ENCODE measurements at regions not wholly inside any gene's neighbourhood (a gene's known extent, or its start where the extent isn't known, plus 50 kb on each side); places are given as distances from the start of the nearest gene placed in this dataset.

DNA sequence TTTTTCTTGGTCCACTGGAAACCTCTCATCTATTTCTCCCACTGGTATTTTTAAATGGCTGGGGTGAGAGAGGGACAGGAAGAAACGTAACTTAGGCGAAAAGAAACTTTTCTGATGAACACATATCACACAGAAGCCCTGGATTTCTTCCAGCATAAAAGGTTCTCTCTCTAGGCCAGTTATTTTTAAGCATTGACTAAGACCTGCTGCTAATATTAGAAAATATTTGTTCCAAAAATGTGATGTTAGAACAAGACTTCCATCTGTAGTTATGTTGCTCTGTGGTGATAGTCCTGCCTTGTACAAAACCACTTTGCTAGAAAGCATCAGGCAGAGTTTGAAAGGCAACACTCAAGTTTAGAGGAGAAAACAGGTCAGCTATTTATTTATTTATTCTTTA is 537.7 kb downstream of the MCTP2 start:
- Mint-ChIP-seq H3K27ac (no peak overlapping the region), H3K36me3 (no peaks in the 10 kb centered on the region), H3K27me3 (ENCODE audit: low read depth in 3 of 3) (peaks cover 3 to 6% (median 4%) of the 10 kb centered on the region in 3 donors), H3K4me1 (no peaks in the 10 kb centered on the region), H3K4me3 (no peak overlapping the region), H3K9me3 (peaks cover 0 to 2% (median 0%) of the 10 kb centered on the region in 6 donors)
- no peak for DNase-seq

DNA sequence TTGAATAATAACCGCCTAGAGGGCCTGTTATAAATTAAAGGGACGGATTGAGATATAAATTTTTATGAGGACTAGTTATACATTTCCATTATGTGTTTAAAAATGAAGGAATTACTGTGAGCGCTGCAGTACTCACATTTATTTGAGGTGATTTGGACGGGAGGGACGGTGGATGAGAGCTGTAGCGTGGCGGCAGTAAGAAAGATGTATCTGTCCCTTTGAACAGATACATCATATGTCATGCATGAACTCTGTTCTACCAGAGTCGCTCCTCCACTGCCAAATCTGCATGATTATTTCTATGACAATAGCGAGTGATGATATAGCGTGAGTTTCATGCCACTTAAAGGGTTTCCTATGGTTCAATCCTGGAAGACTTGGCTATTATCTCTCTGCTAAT is 538.8 kb downstream of the MCTP2 start:
- H3K27me3 Mint-ChIP-seq (ENCODE audit: low read depth in 3 of 3), result peaks cover 2 to 5% (median 4%) of the 10 kb centered on the region in 3 donors
- no peak for DNase-seq
- no peak overlapping the region for H3K4me3 Mint-ChIP-seq
- H3K36me3 Mint-ChIP-seq, result no peaks in the 10 kb centered on the region
- H3K4me1 Mint-ChIP-seq, result peaks cover 0 to 5% of the 10 kb centered on the region in 2 donors
- no peak overlapping the region for H3K27ac Mint-ChIP-seq
- H3K9me3 Mint-ChIP-seq, result no peaks in the 10 kb centered on the region

DNA sequence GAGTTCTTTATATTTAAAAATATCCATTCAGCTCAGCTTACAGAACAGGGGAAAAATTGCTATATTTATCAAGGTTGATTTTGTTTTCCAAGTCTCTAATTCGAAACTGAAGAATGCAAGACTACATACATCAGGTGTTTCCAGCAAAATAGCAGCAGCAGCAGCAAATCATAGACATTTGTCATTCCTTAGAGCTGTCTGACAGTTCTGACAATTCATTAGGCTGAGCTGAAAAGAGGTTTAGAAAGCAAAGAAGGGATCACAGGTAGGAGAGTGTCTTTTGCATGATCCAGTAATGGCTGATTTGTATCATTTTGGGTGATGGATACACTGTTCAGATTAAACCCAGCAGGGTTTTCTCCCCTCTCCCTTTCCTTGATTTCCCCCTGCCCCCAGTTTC is 545.7 kb downstream of the MCTP2 start:
- Mint-ChIP-seq H3K9me3 (peaks cover 0 to 5% (median 3%) of the 10 kb centered on the region in 6 donors), H3K27me3 (ENCODE audit: low read depth in 3 of 3) (peaks cover 2 to 10% (median 3%) of the 10 kb centered on the region in 3 donors), H3K36me3 (no peaks in the 10 kb centered on the region), H3K4me1 (peaks cover 0 to 5% of the 10 kb centered on the region in 2 donors), H3K4me3 (no peak overlapping the region), H3K27ac (no peak overlapping the region)
- no peak for DNase-seq

DNA sequence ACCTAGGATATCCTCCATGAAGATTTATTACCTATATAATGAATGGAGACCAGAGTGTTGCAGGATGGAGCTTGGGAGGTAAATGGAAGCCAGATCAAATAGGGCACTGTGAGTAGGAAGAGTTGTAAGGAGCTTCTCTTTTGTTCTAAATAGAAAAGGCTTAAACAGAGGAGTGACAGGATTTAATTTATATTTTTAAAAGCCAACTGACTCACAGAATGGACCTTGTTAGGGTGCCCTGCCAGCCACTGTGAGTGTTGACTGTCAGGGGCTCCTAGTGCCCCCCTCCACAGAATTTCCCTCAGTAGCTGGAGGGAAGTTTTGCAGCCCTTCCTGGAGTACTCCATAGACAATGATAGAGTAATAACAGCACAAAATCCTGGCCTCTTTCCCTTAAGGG is 547.5 kb downstream of the MCTP2 start:
- no peak overlapping the region for H3K27ac Mint-ChIP-seq
- peaks cover 0 to 5% of the 10 kb centered on the region in 2 donors for H3K4me1 Mint-ChIP-seq
- DNase-seq, result no peak
- H3K36me3 Mint-ChIP-seq, result no peaks in the 10 kb centered on the region
- H3K9me3 Mint-ChIP-seq, result peaks cover 0 to 5% (median 3%) of the 10 kb centered on the region in 6 donors
- H3K4me3 Mint-ChIP-seq, result no peak overlapping the region
- H3K27me3 Mint-ChIP-seq (ENCODE audit: low read depth in 3 of 3), result peaks cover 2 to 10% (median 3%) of the 10 kb centered on the region in 3 donors

DNA sequence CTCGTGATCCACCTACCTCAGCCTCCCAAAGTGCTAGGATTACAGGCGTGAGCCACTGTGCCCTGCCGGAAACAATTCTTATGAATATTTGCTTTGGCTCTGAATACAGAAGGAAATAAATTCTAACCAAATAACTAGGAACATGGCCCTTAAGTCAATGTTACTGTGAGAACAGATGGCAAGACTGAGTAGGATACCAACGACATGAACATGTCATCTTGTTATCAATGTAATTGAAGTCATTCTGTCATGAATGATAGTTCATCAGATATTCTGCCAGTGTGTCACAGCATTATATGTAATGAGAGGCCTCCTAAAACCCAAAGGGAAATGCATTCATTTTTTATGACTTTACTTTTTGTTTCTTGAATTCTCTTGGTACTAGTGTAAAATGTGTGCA is 548.8 kb downstream of the MCTP2 start:
- DNase-seq, result no peak
- no peaks in the 10 kb centered on the region for H3K36me3 Mint-ChIP-seq
- peaks cover 0 to 5% (median 3%) of the 10 kb centered on the region in 6 donors for H3K9me3 Mint-ChIP-seq
- H3K27ac Mint-ChIP-seq, result no peak overlapping the region
- H3K4me3 Mint-ChIP-seq, result no peak overlapping the region
- H3K27me3 Mint-ChIP-seq (ENCODE audit: low read depth in 3 of 3), result peaks cover 0 to 13% (median 2%) of the 10 kb centered on the region in 3 donors
- no peaks in the 10 kb centered on the region for H3K4me1 Mint-ChIP-seq

DNA sequence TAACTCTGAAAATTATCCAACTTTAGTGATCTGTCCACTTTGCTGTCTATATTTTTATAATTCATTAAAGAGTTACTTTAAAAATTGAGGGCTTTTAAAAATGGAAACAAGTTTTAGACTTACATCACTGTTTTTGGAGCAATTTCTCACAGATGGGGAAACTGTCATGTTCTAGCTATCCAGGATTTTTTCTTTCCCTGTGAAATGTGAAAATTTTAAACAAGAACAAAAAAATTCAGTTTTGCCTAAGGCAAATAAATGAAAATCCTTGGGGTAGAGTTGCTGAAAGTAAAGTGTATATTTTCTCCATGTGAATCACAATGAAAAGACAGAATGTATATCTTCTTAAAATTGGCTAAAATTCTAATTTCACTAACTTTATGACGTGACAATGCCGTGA is 553.7 kb downstream of the MCTP2 start:
- no peak for DNase-seq
- Mint-ChIP-seq H3K27ac (no peak overlapping the region), H3K4me3 (no peak overlapping the region), H3K36me3 (no peaks in the 10 kb centered on the region), H3K9me3 (peaks cover 0 to 10% (median 3%) of the 10 kb centered on the region in 6 donors), H3K4me1 (no peaks in the 10 kb centered on the region), H3K27me3 (ENCODE audit: low read depth in 3 of 3) (peaks cover 0 to 9% (median 4%) of the 10 kb centered on the region in 3 donors)

DNA sequence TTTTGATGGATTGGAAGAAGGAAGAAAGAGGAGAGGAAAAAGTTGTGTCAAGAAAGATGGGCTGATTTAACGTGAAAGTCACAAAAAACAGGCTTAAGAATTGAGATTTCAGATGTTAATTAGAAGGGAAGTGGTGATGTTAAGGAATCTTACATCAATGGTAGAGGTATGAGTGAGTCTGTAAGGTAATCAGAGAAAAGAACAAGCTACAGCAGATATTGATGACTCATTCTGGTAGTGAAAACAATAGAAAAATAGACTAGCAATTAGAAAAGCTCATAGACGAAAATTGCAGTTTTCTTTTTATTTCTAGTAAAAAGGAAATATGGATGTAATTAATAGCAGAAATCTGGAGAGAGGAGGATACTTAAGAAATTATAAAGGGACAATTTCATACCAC is 559.6 kb downstream of the MCTP2 start:
- Mint-ChIP-seq H3K27ac (no peak overlapping the region), H3K4me3 (no peak overlapping the region), H3K36me3 (no peaks in the 10 kb centered on the region), H3K27me3 (ENCODE audit: low read depth in 3 of 3) (peaks cover 0 to 4% (median 2%) of the 10 kb centered on the region in 3 donors), H3K4me1 (no peaks in the 10 kb centered on the region), H3K9me3 (peaks cover 0 to 5% (median 0%) of the 10 kb centered on the region in 6 donors)
- DNase-seq, result no peak

DNA sequence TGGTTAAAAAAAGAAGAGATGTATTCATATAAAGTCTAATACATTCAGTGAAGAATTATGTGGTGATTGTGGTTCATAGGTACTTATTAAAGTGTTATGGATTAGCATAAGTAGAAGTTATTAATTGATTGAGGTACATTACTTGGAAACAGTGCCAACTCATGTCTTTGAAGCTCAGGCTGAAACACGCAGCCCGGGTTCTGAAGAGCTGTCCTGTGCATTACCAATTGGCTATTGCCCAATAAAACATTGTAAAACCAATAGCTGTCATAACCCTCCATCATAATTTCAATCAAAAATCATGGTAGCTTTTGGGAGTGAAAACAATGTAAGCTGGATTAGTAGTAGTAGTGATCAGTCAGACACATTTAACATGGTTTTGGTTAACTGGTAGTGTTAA is 560.1 kb downstream of the MCTP2 start:
- no peak for DNase-seq
- no peaks in the 10 kb centered on the region for H3K4me1 Mint-ChIP-seq
- no peak overlapping the region for H3K27ac Mint-ChIP-seq
- H3K9me3 Mint-ChIP-seq, result peaks cover 0 to 5% (median 0%) of the 10 kb centered on the region in 6 donors
- no peaks in the 10 kb centered on the region for H3K36me3 Mint-ChIP-seq
- no peak overlapping the region for H3K4me3 Mint-ChIP-seq
- peaks cover 0 to 4% (median 2%) of the 10 kb centered on the region in 3 donors for H3K27me3 Mint-ChIP-seq (ENCODE audit: low read depth in 3 of 3)

DNA sequence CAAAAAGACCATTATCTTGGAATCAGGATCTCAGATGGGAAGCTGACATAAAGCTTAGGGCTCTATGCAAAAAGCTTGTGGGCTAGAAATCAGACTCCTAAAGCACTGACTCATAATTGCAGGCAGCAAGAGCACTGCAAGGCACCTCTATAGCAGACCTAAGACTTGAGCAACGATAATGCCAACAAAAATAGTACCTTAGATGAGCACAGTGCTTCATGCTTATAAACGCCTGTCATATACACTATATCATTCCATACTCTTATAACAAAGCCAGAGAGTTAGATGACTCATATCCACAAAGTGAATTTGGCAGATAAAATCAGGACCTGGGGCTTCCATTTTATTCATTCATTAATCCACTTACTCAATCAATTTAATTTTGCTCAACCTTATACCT is 560.8 kb downstream of the MCTP2 start:
- Mint-ChIP-seq H3K27ac (no peak overlapping the region), H3K27me3 (ENCODE audit: low read depth in 3 of 3) (peaks cover 0 to 2% (median under 1%) of the 10 kb centered on the region in 3 donors), H3K36me3 (no peaks in the 10 kb centered on the region), H3K4me1 (no peaks in the 10 kb centered on the region), H3K4me3 (no peak overlapping the region), H3K9me3 (peaks cover 0 to 5% (median 0%) of the 10 kb centered on the region in 6 donors)
- DNase-seq, result no peak

DNA sequence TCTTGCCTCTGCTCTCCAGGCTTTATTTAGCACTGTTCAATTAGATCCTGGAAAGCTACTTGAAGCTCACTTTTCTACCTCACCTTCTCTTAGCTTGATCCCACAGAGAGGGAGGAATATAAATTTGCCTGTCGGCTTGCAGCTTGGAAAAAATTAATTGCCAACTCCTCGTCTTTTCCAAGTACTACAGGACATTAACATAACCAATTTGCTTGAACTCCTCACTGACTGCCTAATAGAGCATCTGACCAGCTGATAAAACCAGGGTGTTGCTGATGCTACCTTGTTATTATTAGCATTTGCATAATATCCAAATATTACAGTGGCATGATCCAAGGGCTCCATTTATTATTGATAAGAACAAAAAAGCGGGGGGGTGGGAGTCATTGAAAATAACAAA is 561.8 kb downstream of the MCTP2 start:
- Mint-ChIP-seq H3K9me3 (peaks cover 0 to 10% (median 2%) of the 10 kb centered on the region in 6 donors), H3K36me3 (no peaks in the 10 kb centered on the region), H3K27ac (no peak overlapping the region), H3K4me1 (no peaks in the 10 kb centered on the region), H3K27me3 (ENCODE audit: low read depth in 3 of 3) (no peaks in the 10 kb centered on the region), H3K4me3 (no peak overlapping the region)
- no peak for DNase-seq

DNA sequence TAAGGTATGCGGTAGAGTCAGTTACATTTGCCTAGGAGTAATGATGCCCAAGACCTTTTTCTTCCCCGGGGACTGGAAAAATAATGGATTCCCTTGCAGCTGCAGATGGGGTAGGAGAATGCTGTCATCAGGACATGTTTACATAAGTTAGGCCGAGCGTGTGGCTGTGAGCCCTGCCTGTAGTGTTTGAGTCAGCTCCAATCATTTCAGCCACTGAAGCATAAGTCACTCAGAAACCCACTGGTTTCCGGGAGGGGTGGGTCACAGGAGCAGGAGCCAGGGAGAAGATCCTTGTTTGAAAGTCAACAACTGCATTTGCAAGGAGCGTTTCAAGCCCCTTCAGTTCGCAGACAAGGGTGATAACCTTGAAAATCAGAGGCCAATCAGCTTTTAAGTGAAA is 562.3 kb downstream of the MCTP2 start:
- Mint-ChIP-seq H3K27me3 (ENCODE audit: low read depth in 3 of 3) (no peaks in the 10 kb centered on the region), H3K4me3 (no peak overlapping the region)

DNA sequence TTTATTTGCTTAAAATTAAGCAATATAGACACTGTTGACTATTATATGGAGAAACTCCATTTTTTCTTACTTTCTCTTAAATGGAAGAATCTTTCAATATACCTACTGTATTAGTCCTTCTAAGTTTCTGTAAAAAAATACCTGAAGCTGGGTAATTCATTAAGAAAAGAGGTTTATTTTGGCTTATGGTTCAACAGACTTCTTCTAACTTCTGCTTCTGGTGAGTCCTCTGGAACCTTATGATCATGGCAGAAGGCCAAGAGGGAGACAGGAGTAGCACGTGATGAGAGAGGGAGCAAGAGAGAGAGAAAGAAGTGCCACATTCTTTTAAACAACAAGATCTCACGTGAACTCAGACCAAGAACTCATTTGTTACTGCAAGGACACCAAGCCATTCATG is 573.3 kb downstream of the MCTP2 start:
- DNase-seq, result no peak
- no peak overlapping the region for H3K27ac Mint-ChIP-seq
- H3K4me3 Mint-ChIP-seq, result no peak overlapping the region
- H3K36me3 Mint-ChIP-seq, result no peaks in the 10 kb centered on the region
- H3K27me3 Mint-ChIP-seq (ENCODE audit: low read depth in 3 of 3), result peaks cover 0 to 4% (median 2%) of the 10 kb centered on the region in 3 donors
- H3K4me1 Mint-ChIP-seq, result no peaks in the 10 kb centered on the region
- H3K9me3 Mint-ChIP-seq, result peaks cover 0 to 12% (median 3%) of the 10 kb centered on the region in 6 donors

More for the DNA sequence above, 562.3 kb downstream of the MCTP2 start:
- peaks cover 0 to 8% (median 2%) of the 10 kb centered on the region in 6 donors for H3K9me3 Mint-ChIP-seq
- no peak overlapping the region for H3K27ac Mint-ChIP-seq
- no peak for DNase-seq
- H3K36me3 Mint-ChIP-seq, result no peaks in the 10 kb centered on the region
- H3K4me1 Mint-ChIP-seq, result no peaks in the 10 kb centered on the region

DNA sequence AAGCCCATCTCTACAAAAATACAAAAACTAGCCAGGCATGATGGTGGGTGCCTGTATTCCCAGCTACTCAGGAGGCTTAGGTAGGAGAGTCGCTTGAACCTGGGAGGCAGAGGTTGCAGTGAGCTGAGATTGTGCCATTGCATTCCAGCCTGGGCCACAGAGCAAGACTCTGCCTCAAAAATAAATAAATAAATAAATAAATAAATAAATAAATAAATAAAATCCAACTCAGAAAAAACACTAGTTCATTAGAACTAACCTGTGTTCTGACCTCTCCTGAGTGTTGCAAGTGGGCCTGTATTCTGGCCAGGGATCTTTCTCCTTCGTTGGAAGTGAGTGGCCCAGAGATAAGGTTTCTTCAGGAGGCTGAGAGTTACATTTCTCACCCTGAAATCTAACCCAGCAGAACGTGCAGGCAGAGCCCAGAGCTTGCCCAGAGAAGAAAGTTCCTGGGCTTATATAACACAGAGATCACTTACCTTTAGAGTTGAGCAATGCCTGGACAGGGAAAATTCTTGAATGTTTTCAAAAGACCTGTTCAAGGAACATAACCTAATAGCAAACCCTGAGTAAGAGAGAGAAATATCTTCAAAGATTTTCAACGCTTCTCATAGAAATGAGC is 583.9 kb downstream of the MCTP2 start:
- no peak overlapping the region for H3K4me3 Mint-ChIP-seq
- H3K27me3 Mint-ChIP-seq (ENCODE audit: low read depth in 3 of 3), result peaks cover 2 to 4% (median 2%) of the 10 kb centered on the region in 3 donors
- peaks cover 0 to 2% (median 0%) of the 10 kb centered on the region in 6 donors for H3K9me3 Mint-ChIP-seq
- H3K36me3 Mint-ChIP-seq, result no peaks in the 10 kb centered on the region
- no peaks in the 10 kb centered on the region for H3K4me1 Mint-ChIP-seq
- no peak overlapping the region for H3K27ac Mint-ChIP-seq
- DNase-seq, result no peak

DNA sequence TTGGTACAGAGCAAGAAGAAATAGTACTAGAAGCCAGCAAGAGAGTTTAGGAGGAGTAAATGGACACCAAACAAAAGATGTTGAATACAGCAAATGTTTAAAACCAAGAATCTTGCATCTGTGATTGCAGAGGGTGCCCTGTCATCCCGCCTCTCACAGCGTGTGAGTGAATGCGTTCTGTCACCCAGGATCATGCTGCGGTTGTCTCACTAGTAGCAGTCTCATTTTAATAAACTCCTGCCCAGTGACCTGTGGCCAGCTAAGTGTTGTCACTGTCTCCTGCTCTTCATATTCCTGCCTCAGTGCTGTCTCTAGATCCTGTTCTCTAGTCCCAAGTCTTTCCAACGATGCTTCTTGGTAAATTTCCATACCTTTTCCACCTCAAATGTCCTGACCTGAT is 584.6 kb downstream of the MCTP2 start:
- no peak for DNase-seq
- Mint-ChIP-seq H3K9me3 (peaks cover 0 to 2% (median 0%) of the 10 kb centered on the region in 6 donors), H3K27ac (no peak overlapping the region), H3K36me3 (no peaks in the 10 kb centered on the region), H3K27me3 (ENCODE audit: low read depth in 3 of 3) (peaks cover 2 to 4% (median 2%) of the 10 kb centered on the region in 3 donors), H3K4me3 (no peak overlapping the region), H3K4me1 (no peaks in the 10 kb centered on the region)

Measured in immature natural killer cell (primary cell).